GM18909 (cell line): ENCODE measurements at regions not wholly inside any gene's neighbourhood (a gene's known extent, or its start where the extent isn't known, plus 50 kb on each side); places are given as distances from the start of the nearest gene placed in this dataset.

Source experiments
- ATAC-seq: cut with Tn5 transposase; IDR thresholded peaks from one replicate; pipeline ENCODE4 v1.9.1; 2021; ENCODE audit warnings: mild to moderate bottlenecking; ENCODE audit not compliant: unreplicated experiment, poor library complexity

GRCh38 chr5:34499001-34499734, 157.0 kb upstream of the RAI14 start:
- ATAC-seq = peak; percentile 92

GRCh38 chr5:34500236-34500847, 155.8 kb upstream of the RAI14 start:
- ATAC-seq = no peak

GRCh38 chr5:34501016-34501415, 155.1 kb upstream of the RAI14 start:
- ATAC-seq = no peak

- no peak for ATAC-seq
Observed at GRCh38 chr5:34501840-34502239, 154.3 kb upstream of the RAI14 start.

- ATAC-seq = no peak
Observed at GRCh38 chr5:34502581-34502980, 153.5 kb upstream of the RAI14 start.

- no peak for ATAC-seq
Observed at GRCh38 chr5:34503379-34504253, 152.5 kb upstream of the RAI14 start.

GRCh38 chr5:34504967-34505366, 151.2 kb upstream of the RAI14 start:
- ATAC-seq = no peak

- no peak for ATAC-seq
Observed at GRCh38 chr5:34505731-34506130, 150.4 kb upstream of the RAI14 start.

GRCh38 chr5:34507933-34508332, 148.2 kb upstream of the RAI14 start:
- ATAC-seq = no peak

- ATAC-seq = no peak
Observed at GRCh38 chr5:34509392-34509791, 146.7 kb upstream of the RAI14 start.

GRCh38 chr5:34510002-34510401, 146.1 kb upstream of the RAI14 start:
- ATAC-seq = no peak

- ATAC-seq = no peak
Observed at GRCh38 chr5:34511063-34511462, 145.1 kb upstream of the RAI14 start.

GRCh38 chr5:34511481-34511880, 144.6 kb upstream of the RAI14 start:
- ATAC-seq = no peak

GRCh38 chr5:34511915-34512314, 144.2 kb upstream of the RAI14 start:
- ATAC-seq = no peak

- ATAC-seq = no peak
Observed at GRCh38 chr5:34516166-34516565, 140.0 kb upstream of the RAI14 start.

GRCh38 chr5:34516686-34517085, 139.4 kb upstream of the RAI14 start:
- no peak for ATAC-seq

GRCh38 chr5:34517249-34517648, 138.9 kb upstream of the RAI14 start:
- no peak for ATAC-seq

GRCh38 chr5:34519489-34520220, 136.5 kb upstream of the RAI14 start:
- no peak for ATAC-seq

- no peak for ATAC-seq
Observed at GRCh38 chr5:34521628-34522290, 134.4 kb upstream of the RAI14 start.
